Smooth muscle cell (in vitro differentiated cells): ENCODE measurements at regions not wholly inside any gene's neighbourhood (a gene's known extent, or its start where the extent isn't known, plus 50 kb on each side); places are given as distances from the start of the nearest gene placed in this dataset.

Source experiments
- DNase-seq: peaks from one replicate; lab custom pipeline; 2025; ENCODE audit not compliant: unreplicated experiment; lab: John Stamatoyannopoulos, UW
- H2AFZ ChIP-seq: fragments of 200-600 bp; sonication (generic); 2 replicates; pipeline ENCODE4 v1.6.0; 2016; ENCODE audit warnings: antibody characterized with exemption, low read depth, mild to moderate bottlenecking
- H3F3A ChIP-seq: fragments of 200-600 bp; sonication (generic); 2 replicates; pipeline ENCODE4 v1.6.0; 2017; ENCODE audit warnings: antibody characterized with exemption, low read depth
- H3K27ac ChIP-seq: fragments of 200-600 bp; sonication (generic); 2 replicates; pipeline ENCODE4 v1.5.1; 2016; ENCODE audit warnings: low read depth, mild to moderate bottlenecking
- H3K27me3 ChIP-seq: fragments of 200-600 bp; sonication (generic); 2 replicates; pipeline ENCODE4 v1.6.1; 2016; ENCODE audit warnings: low read depth, mild to moderate bottlenecking
- H3K36me3 ChIP-seq: fragments of 200-600 bp; sonication (generic); 2 replicates; pipeline ENCODE4 v1.5.1; 2016; ENCODE audit warnings: low read depth
- H3K4me1 ChIP-seq: fragments of 200-600 bp; sonication (generic); 2 replicates; pipeline ENCODE4 v1.5.1; 2016; ENCODE audit warnings: low read depth
- H3K4me2 ChIP-seq: fragments of 200-600 bp; sonication (generic); 2 replicates; pipeline ENCODE4 v1.6.0; 2016; ENCODE audit warnings: mild to moderate bottlenecking
- H3K4me3 ChIP-seq: fragments of 200-600 bp; sonication (generic); 2 replicates; pipeline ENCODE4 v1.5.1; 2016; ENCODE audit warnings: mild to moderate bottlenecking
- H3K79me2 ChIP-seq: fragments of 200-600 bp; sonication (generic); 2 replicates; pipeline ENCODE4 v1.6.0; 2016; ENCODE audit warnings: low read depth, mild to moderate bottlenecking
- H3K9ac ChIP-seq: fragments of 200-600 bp; sonication (generic); 2 replicates; pipeline ENCODE4 v1.6.0; 2016; ENCODE audit warnings: low read depth
- H3K9me3 ChIP-seq: fragments of 200-600 bp; sonication (generic); replicated peaks from 2 replicates; pipeline ENCODE4 v1.5.1; 2016; ENCODE audit warnings: low read depth
- H4K20me1 ChIP-seq: fragments of 200-600 bp; sonication (generic); 2 replicates; pipeline ENCODE4 v1.6.0; 2016; ENCODE audit warnings: low read depth
- WGBS: methylation state at CpG from one replicate; pipeline ENCODE4 v1.1.7; 2016; ENCODE audit warnings: low lambda C conversion rate; 5-methylcytosine and 5-hydroxymethylcytosine counted together
- TF ChIP-seq, protein P1 (sequence below): fragments of 200-600 bp; sonication (generic); IDR thresholded peaks from 2 replicates; pipeline ENCODE4 v1.5.1; 2017; ENCODE audit warnings: borderline replicate concordance, mild to moderate bottlenecking, antibody characterized with exemption; ENCODE audit not compliant: insufficient read depth, poor library complexity, severe bottlenecking

DNA sequence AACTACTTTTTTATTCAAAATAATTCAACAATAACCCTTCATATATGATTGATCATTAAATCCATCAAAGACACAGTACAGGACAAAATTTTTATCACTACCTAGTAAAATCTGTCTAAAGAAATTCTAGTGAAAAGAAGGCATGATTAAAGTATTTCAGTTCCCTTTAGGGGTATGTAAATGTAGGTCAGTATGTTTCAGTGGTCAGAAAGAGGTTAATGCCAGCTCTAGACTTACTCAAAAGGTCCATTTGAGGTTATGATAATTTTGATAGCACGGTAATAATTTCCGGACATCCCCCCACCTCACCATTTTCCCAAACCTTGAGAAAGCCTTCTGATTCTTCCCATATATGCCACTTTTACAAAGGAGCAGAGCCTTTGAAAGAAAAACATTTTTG is 193.5 kb upstream of the ID4 start:
- Histone ChIP-seq H3K9ac (no peak overlapping the region), H2AFZ (no peak overlapping the region), H3F3A (no peaks in the 10 kb centered on the region), H3K4me3 (no peak overlapping the region), H3K27ac (no peak overlapping the region), H3K79me2 (no peaks in the 10 kb centered on the region), H3K4me1 (no peaks in the 10 kb centered on the region), H3K4me2 (no peak overlapping the region), H3K9me3 (no peaks in the 10 kb centered on the region), H4K20me1 (no peaks in the 10 kb centered on the region), H3K36me3 (no peaks in the 10 kb centered on the region), H3K27me3 (no peaks in the 10 kb centered on the region)
- TF ChIP-seq, protein P1, sequence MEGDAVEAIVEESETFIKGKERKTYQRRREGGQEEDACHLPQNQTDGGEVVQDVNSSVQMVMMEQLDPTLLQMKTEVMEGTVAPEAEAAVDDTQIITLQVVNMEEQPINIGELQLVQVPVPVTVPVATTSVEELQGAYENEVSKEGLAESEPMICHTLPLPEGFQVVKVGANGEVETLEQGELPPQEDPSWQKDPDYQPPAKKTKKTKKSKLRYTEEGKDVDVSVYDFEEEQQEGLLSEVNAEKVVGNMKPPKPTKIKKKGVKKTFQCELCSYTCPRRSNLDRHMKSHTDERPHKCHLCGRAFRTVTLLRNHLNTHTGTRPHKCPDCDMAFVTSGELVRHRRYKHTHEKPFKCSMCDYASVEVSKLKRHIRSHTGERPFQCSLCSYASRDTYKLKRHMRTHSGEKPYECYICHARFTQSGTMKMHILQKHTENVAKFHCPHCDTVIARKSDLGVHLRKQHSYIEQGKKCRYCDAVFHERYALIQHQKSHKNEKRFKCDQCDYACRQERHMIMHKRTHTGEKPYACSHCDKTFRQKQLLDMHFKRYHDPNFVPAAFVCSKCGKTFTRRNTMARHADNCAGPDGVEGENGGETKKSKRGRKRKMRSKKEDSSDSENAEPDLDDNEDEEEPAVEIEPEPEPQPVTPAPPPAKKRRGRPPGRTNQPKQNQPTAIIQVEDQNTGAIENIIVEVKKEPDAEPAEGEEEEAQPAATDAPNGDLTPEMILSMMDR = no peak
- no peak for DNase-seq
- WGBS = 98% methylated on average over 2 of the region's 2 CpGs

GRCh38 chr6:19655744-19656143 is 181.4 kb upstream of the ID4 start:
- no peaks in the 10 kb centered on the region for H3K36me3 ChIP-seq
- no peak overlapping the region for H3K27ac ChIP-seq
- no peaks in the 10 kb centered on the region for H3K9me3 ChIP-seq
- no peak overlapping the region for H2AFZ ChIP-seq
- no peaks in the 10 kb centered on the region for H3F3A ChIP-seq
- H3K4me1 ChIP-seq = no peaks in the 10 kb centered on the region
- no peaks in the 10 kb centered on the region for H4K20me1 ChIP-seq
- TF ChIP-seq, protein P1 = no peak
- no peaks in the 10 kb centered on the region for H3K79me2 ChIP-seq
- DNase-seq = no peak
- H3K9ac ChIP-seq = no peak overlapping the region
- no peaks in the 10 kb centered on the region for H3K27me3 ChIP-seq
- no peak overlapping the region for H3K4me2 ChIP-seq
- no peak overlapping the region for H3K4me3 ChIP-seq
- WGBS = 93% methylated on average over 1 of the region's 1 CpG

GRCh38 chr6:19660123-19660910 is 176.9 kb upstream of the ID4 start:
- TF ChIP-seq, protein P1 = no peak
- Histone ChIP-seq H4K20me1 (no peaks in the 10 kb centered on the region), H3K4me1 (peaks cover 4% of the 10 kb centered on the region), H3F3A (no peaks in the 10 kb centered on the region), H3K4me3 (no peak overlapping the region), H3K79me2 (no peaks in the 10 kb centered on the region), H3K4me2 (no peak overlapping the region), H2AFZ (no peak overlapping the region), H3K9me3 (no peaks in the 10 kb centered on the region), H3K9ac (no peak overlapping the region), H3K27ac (no peak overlapping the region), H3K27me3 (no peaks in the 10 kb centered on the region), H3K36me3 (no peaks in the 10 kb centered on the region)
- no peak for DNase-seq
- 84% methylated on average over 2 of the region's 2 CpGs for WGBS

DNA sequence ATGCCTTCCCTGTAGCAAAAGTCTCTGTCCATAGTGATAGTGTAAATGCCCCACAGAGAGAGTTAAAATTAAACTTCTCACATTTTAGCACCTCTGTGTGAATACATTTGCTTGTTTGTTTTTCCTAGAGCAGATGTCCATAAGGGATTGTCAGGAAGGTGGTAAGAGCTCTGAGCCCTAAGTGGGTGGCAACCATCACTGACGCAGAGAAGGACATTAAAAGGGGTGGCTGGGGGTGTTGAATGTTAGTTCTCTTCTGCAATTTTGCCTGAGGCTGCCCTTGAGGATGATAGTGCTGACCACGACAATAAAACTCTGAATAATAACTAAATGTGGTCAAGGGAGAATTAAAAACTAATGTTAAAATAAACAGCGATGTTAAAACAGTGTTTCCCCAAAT is 174.3 kb upstream of the ID4 start:
- no peak for DNase-seq
- TF ChIP-seq, protein P1 = no peak
- no peak overlapping the region for H3K27ac ChIP-seq
- H3K4me3 ChIP-seq = no peak overlapping the region
- H3K9me3 ChIP-seq = no peaks in the 10 kb centered on the region
- no peaks in the 10 kb centered on the region for H4K20me1 ChIP-seq
- H3K36me3 ChIP-seq = no peaks in the 10 kb centered on the region
- no peak overlapping the region for H2AFZ ChIP-seq
- no peaks in the 10 kb centered on the region for H3F3A ChIP-seq
- H3K79me2 ChIP-seq = no peaks in the 10 kb centered on the region
- H3K9ac ChIP-seq = no peak overlapping the region
- H3K4me2 ChIP-seq = no peak overlapping the region
- peaks cover 4% of the 10 kb centered on the region for H3K4me1 ChIP-seq
- H3K27me3 ChIP-seq = no peaks in the 10 kb centered on the region
- 45% methylated on average over 3 of the region's 3 CpGs for WGBS
